Mucosa of descending colon (tissue), 3 donors: ENCODE measurements at regions not wholly inside any gene's neighbourhood (a gene's known extent, or its start where the extent isn't known, plus 50 kb on each side); places are given as distances from the start of the nearest gene placed in this dataset.

Experiments used
- ATAC-seq: fragments of 200-7000 bp; cut with Tn5 transposase; one replicate; pipeline ENCODE4 v1.9.1; 2020; ENCODE audit warnings: mild to moderate bottlenecking, moderate library complexity
- DNase-seq, 3 donors: peaks; one replicate each; pipeline ENCODE4 v3.0.0-alpha.2; 2020
- H3K36me3 ChIP-seq: fragments of 200-600 bp; one replicate; pipeline ENCODE4 v1.8.0; 2021; ENCODE audit warnings: low read depth, mild to moderate bottlenecking
- H3K4me1 ChIP-seq: fragments of 200-600 bp; one replicate; pipeline ENCODE4 v1.8.0; 2021; ENCODE audit warnings: low read depth, mild to moderate bottlenecking
- H3K4me3 ChIP-seq: fragments of 200-600 bp; one replicate; pipeline ENCODE4 v1.8.0; 2021; ENCODE audit warnings: mild to moderate bottlenecking
- H3K9me3 ChIP-seq: fragments of 200-600 bp; one replicate; pipeline ENCODE4 v1.8.0; 2021; ENCODE audit warnings: mild to moderate bottlenecking
- intact Hi-C, 2 donors: fragments of 100-400 bp; cut with DNase I in 1 of 2; cut with micrococcal nuclease in 1 of 2; formaldehyde crosslinking; loops; one replicate each; pipeline versions ENCODE4 v1.11.0 to v1.11.1; 2022; cut with DNase I, micrococcal nuclease
- TF ChIP-seq, protein P1 (sequence below): fragments of 200-600 bp; IDR thresholded peaks from one replicate; pipeline ENCODE4 v1.8.0; 2022; ENCODE audit warnings: antibody characterized with exemption, mild to moderate bottlenecking
- donor health status: DM: no; HTN: no; CAD: no; lungs with moderate emphysema.
- donor health status: DM: no; HTN: no; CAD: no.
- donor health status: DM: no; HTN: yes; CAD: no.

DNA sequence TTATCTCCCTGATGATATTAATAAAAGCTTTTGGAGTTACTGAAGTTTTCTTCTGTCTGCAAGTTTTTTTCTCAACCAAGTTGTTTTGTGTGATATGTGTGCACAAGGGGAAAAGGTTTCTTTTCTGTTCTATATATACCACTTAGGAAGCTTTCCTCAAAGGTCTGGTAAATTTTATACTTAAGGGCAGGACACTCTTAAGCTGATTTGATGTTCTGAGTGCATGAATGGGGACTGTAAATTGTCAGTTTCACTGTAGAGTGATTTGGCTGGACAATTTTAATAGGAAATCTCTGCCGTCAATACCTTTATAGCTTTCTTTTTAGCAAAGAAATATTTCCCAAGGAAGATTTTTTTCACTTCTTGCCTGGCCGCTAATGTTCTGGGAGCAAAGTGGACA is 354.7 kb downstream of the TGFB2 start:
- TF ChIP-seq, protein P1, sequence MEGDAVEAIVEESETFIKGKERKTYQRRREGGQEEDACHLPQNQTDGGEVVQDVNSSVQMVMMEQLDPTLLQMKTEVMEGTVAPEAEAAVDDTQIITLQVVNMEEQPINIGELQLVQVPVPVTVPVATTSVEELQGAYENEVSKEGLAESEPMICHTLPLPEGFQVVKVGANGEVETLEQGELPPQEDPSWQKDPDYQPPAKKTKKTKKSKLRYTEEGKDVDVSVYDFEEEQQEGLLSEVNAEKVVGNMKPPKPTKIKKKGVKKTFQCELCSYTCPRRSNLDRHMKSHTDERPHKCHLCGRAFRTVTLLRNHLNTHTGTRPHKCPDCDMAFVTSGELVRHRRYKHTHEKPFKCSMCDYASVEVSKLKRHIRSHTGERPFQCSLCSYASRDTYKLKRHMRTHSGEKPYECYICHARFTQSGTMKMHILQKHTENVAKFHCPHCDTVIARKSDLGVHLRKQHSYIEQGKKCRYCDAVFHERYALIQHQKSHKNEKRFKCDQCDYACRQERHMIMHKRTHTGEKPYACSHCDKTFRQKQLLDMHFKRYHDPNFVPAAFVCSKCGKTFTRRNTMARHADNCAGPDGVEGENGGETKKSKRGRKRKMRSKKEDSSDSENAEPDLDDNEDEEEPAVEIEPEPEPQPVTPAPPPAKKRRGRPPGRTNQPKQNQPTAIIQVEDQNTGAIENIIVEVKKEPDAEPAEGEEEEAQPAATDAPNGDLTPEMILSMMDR: no peak
- DNase-seq (no peak), ATAC-seq (no peak)
- Histone ChIP-seq H3K4me1 (no peaks in the 10 kb centered on the region), H3K36me3 (no peaks in the 10 kb centered on the region), H3K4me3 (no peak overlapping the region), H3K9me3 (no peaks in the 10 kb centered on the region)
- intact Hi-C loops: no loop called here

GRCh38 chr1:218700666-218701065 is 355.5 kb downstream of the TGFB2 start:
- intact Hi-C loops: no loop called here
- Histone ChIP-seq H3K9me3 (no peaks in the 10 kb centered on the region), H3K4me1 (no peaks in the 10 kb centered on the region), H3K4me3 (no peak overlapping the region), H3K36me3 (no peaks in the 10 kb centered on the region)
- DNase-seq: no peak
- ATAC-seq: no peak
- TF ChIP-seq, protein P1: no peak

- DNase-seq: no peak
- TF ChIP-seq, protein P1: no peak
- H3K4me1 ChIP-seq: no peaks in the 10 kb centered on the region
- intact Hi-C loops: no loop called here
- H3K9me3 ChIP-seq: no peaks in the 10 kb centered on the region
- H3K36me3 ChIP-seq: no peaks in the 10 kb centered on the region
- H3K4me3 ChIP-seq: no peak overlapping the region
- ATAC-seq: no peak
Observed at GRCh38 chr1:218701131-218701530, 356.0 kb downstream of the TGFB2 start.

- no peak for DNase-seq
- H3K4me1 ChIP-seq: no peaks in the 10 kb centered on the region
- H3K9me3 ChIP-seq: no peaks in the 10 kb centered on the region
- no peak overlapping the region for H3K4me3 ChIP-seq
- ATAC-seq: no peak
- no peaks in the 10 kb centered on the region for H3K36me3 ChIP-seq
- TF ChIP-seq, protein P1: no peak
- intact Hi-C loops: no loop called here
Observed at GRCh38 chr1:218702775-218703174, 357.6 kb downstream of the TGFB2 start.

GRCh38 chr1:218703836-218704235 is 358.7 kb downstream of the TGFB2 start:
- Histone ChIP-seq H3K36me3 (no peaks in the 10 kb centered on the region), H3K4me3 (no peak overlapping the region), H3K9me3 (no peaks in the 10 kb centered on the region), H3K4me1 (no peaks in the 10 kb centered on the region)
- DNase-seq (no peak), ATAC-seq (no peak)
- TF ChIP-seq, protein P1: no peak
- intact Hi-C loops: no loop called here

- H3K9me3 ChIP-seq: no peaks in the 10 kb centered on the region
- no peak for ATAC-seq
- H3K4me1 ChIP-seq: no peaks in the 10 kb centered on the region
- no peaks in the 10 kb centered on the region for H3K36me3 ChIP-seq
- DNase-seq: no peak
- H3K4me3 ChIP-seq: no peak overlapping the region
- intact Hi-C loops: no loop called here
- TF ChIP-seq, protein P1: no peak
Observed at GRCh38 chr1:218705391-218705790, 360.3 kb downstream of the TGFB2 start.
